Activated CD8-positive, alpha-beta memory T cell treated with anti-CD3 and anti-CD28 coated beads for 4 hours (primary cell): ENCODE measurements at regions not wholly inside any gene's neighbourhood (a gene's known extent, or its start where the extent isn't known, plus 50 kb on each side); places are given as distances from the start of the nearest gene placed in this dataset.
"Not testable (repeated sequence)": the region's sequence is repeated elsewhere in the genome, so short reads cannot be mapped to it uniquely, and the experiment has no call there.

Source experiments
- DNase-seq, 2 donors: peaks; one replicate each; pipeline ENCODE4 v3.0.0-alpha.2; 2020; ENCODE audit warnings: low read depth in 2 of 2

GRCh38 chr5:71771191-71771590 is 52.1 kb downstream of the CARTPT start:
- DNase-seq, result no peak

- DNase-seq, result no peak
Observed at GRCh38 chr5:71778678-71779276, 59.7 kb downstream of the CARTPT start.

GRCh38 chr5:71780597-71780996 is 61.5 kb downstream of the CARTPT start:
- DNase-seq, result no peak

- DNase-seq, result no peak
Observed at GRCh38 chr5:71782393-71782770, 63.3 kb downstream of the CARTPT start.

- no peak for DNase-seq
Observed at GRCh38 chr5:71782771-71783770, 64.0 kb downstream of the CARTPT start.

- DNase-seq, result no peak
Observed at GRCh38 chr5:71783891-71784290, 64.8 kb downstream of the CARTPT start.

- no peak for DNase-seq
Observed at GRCh38 chr5:71786337-71787055, 67.4 kb downstream of the CARTPT start.

GRCh38 chr5:71788794-71789193 is 69.7 kb downstream of the CARTPT start:
- no peak for DNase-seq

- no peak for DNase-seq
Observed at GRCh38 chr5:71789746-71790145, 70.7 kb downstream of the CARTPT start.

- no peak for DNase-seq
Observed at GRCh38 chr5:71790433-71790832, 71.4 kb downstream of the CARTPT start.

- DNase-seq, result not testable (repeated sequence)
Observed at GRCh38 chr5:71792041-71792440, 73.0 kb downstream of the CARTPT start.

- no peak for DNase-seq
Observed at GRCh38 chr5:71794061-71794695, 75.1 kb downstream of the CARTPT start.

- DNase-seq, result no peak
Observed at GRCh38 chr5:71802673-71803072, 83.6 kb downstream of the CARTPT start.

GRCh38 chr5:71806711-71807110 is 87.6 kb downstream of the CARTPT start:
- DNase-seq, result no peak

- DNase-seq, result no peak
Observed at GRCh38 chr5:71807909-71808308, 88.8 kb downstream of the CARTPT start.

- DNase-seq, result no peak
Observed at GRCh38 chr5:71809446-71809845, 90.4 kb downstream of the CARTPT start.

- no peak for DNase-seq
Observed at GRCh38 chr5:71810023-71810422, 90.9 kb downstream of the CARTPT start.

GRCh38 chr5:71810471-71811195 is 91.6 kb downstream of the CARTPT start:
- DNase-seq, result no peak

GRCh38 chr5:71811779-71812178 is 92.7 kb downstream of the CARTPT start:
- no peak for DNase-seq

GRCh38 chr5:71816307-71816706 is 97.2 kb downstream of the CARTPT start:
- DNase-seq, result no peak

- DNase-seq, result no peak
Observed at GRCh38 chr5:71817891-71818290, 98.8 kb downstream of the CARTPT start.
